NCI-H345 (cell line): ENCODE measurements at regions not wholly inside any gene's neighbourhood (a gene's known extent, or its start where the extent isn't known, plus 50 kb on each side); places are given as distances from the start of the nearest gene placed in this dataset.
A peak's percentile ranks its signal among the peaks of the same experiment; 100 is the strongest.

Source experiments
- DNase-seq: peaks from one replicate; lab custom pipeline; 2025; lab: John Stamatoyannopoulos, UW

DNA sequence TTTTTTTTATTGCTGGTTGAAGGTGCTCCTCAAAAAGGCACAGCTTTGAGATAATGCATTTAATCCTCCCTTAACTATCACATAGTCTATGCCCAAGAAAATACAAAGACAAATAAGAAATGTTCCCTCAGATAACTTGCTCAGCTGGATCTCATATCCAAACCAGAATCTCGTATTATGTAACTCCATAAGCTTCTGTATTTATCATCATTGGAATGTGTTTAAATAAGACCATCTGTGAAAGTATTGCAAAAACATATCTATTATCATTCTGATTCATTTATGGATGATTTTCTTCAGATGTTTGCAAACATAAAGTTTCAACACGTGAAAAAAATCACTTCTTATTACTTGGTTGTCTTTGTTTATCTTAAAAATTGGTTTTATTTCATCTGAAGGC lies 190.9 kb downstream of the IRS2 start:
- no peak for DNase-seq

DNA sequence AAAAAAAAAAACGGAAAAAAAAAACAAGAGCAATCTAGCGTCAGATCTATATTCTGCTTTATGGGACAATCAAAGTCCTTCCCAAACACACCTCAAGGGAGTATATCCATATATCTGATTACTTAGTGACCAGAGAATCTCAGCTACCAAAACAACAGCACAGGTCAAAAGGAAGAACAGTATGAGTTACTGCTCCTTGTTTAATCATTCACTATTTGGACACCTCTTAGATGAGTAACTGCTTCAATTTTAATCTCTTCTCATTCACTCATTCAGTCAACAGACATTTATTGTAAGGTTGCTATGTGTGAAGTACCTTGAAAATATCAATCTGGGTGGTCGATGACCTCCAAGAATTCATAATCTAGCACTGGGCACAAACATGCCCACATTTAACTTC lies 193.2 kb downstream of the IRS2 start:
- DNase-seq, result no peak

DNA sequence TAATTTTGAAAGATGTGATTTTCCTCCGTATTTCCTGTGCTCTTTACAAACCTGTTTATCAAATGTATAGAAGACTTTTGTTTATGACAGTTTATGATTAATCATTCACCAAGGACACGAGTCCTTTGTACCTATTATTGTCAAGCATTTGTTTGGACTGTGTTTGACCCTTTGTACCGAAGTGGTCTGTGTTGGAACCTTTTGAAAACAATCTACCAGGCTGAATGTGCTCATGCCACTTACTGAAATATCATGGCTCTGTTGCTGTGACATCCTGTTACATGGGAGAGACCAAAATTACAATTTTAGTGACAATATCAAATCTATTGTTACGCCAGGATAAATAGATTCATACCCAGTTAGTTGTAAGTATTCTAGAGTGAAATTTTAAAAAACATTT lies 193.6 kb downstream of the IRS2 start:
- no peak for DNase-seq

DNA sequence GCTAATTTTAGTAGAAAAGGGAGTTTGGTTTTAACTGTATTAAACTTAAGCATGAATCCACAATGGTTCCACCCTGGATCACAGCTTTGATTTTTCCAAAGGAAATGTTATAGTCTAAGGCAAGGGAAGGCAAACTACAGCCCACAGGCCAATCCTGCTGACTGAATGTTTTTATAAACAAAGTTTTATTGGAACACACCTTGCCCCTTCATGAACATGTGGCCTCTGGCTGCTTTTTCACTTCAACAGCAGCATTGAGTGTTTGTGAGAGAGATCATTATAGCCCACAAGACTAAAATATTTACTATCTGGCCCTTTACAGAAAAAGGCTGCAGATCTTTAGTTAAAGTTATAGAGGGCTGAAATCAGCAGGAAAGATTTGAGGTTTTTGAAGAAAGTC lies 198.7 kb downstream of the IRS2 start:
- DNase-seq, result no peak

DNA sequence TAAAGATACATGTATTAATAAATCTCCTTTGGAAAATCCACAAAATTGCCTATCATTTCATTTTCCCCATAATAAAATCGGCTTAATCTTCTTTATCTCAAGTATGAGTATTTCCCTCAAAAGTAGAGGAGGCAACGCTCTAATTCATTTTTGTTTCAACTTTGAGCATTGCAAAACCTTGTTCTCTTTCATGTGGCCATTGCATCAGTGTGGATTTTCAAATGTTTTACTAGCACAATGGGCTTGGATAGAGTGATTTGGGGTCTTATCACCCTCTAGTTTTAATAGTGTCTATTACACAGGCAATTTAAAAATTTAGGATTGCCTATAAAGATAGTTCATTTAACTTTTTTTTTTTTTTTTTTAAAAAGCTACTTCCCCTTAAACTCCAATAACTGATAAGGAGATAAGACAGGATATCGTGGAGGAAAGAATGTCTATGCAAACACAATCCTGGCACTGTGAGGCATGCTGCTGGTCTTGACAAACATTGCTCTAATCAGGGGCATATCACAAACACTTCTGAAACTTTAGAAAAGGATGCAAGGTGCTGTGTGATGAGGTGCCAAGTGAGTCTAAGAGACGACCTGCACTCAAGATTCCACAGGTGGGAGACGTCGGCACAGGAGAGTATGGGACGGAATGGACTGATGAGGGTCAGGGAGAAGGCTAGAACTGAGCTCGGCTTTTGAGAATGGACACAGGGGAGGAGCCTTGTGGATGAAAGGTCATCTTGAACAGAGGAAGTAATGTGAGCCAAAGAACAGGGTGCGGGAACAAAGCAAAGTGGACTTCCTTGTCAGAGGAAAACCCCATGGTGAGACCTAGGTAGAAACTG lies 199.7 kb downstream of the IRS2 start:
- DNase-seq, result no peak

DNA sequence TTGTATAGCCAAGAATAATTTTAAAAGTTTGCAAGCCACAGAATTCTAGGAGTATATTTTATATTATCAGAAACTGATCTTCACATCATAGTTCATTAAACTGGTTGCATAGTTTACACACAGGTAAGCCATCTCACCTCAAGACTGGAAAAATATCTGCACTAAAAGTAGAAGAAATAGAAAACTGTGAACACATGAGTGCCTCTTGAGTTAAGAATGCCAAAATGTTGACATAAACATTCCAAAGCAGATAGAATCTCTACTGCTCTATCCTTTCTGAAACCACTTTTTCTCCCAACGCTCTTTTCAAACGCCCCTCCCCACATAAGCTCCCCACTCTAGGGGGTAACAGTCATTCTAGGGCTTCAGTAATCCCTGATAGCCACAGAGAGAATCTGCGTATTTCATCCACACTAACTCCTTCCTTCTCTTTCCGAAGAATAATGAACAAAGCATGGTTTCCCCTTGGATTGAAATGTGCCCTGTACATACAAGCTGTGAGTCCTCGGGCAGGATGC lies 201.5 kb downstream of the IRS2 start:
- DNase-seq, result no peak

DNA sequence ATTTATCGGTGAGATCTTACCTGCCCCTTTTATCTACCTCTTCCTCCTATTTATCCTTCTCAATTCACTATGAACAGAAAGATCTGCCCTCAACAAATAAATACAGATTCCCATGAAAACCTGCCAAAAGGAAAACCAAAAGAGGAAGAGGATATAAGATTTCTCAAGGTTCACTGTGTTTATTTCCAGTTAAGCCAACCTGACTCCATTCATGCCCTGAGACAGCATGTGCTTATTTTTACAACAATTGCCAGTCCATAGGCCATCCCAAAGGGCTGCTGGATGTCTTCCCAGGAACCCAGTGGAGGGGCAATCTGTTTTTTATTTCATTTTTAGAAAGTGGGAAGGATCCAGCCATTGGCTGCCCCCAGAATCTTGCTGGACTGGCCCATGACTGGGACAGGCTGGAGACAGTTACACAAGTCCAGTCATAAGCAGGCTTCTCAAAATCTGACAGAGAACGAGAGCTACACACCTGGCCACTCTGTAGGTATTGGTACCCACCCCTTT lies 209.1 kb downstream of the IRS2 start:
- DNase-seq, result no peak

DNA sequence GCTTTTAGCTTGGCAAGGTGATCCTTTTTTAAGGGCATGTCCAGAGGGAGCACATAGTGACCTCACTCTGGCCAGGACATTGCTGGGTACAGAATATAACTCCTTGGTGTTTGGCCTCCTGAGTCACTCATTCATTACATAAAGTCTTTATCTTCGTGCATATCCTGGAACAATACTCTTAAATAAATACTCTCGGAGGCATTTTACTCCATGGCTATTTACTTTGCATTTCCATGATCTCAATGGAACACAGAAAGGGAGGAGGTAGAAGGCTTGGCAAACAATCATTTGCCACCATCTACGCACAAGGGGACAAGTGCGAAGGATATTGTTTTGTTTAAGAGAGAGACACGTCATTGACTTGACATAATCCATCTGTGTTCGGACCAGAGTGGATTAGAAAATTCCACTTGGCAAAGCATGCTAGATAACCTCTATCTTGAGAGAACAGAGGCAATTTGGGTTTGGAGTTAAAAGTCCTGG lies 210.0 kb downstream of the IRS2 start:
- DNase-seq, result peak; percentile 57

DNA sequence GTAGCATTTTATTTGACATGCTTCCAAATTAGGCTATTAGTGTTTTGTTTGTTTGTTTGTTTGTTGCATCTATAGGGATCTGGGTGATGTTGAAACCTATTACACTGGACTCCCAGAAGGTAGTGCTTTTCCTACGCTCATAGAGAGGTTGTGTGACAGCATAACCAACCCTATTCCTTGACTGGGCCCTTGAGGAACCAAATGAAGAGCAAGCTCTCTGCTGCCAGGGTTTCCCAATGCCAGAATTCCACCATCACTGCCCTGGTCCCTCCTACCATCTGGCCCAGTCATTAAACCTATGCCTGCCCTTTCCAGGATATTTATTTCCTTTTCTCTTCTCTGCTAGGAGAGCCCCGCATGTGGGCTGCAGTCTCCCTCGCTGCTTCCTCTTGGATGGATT lies 210.6 kb downstream of the IRS2 start:
- DNase-seq, result no peak

DNA sequence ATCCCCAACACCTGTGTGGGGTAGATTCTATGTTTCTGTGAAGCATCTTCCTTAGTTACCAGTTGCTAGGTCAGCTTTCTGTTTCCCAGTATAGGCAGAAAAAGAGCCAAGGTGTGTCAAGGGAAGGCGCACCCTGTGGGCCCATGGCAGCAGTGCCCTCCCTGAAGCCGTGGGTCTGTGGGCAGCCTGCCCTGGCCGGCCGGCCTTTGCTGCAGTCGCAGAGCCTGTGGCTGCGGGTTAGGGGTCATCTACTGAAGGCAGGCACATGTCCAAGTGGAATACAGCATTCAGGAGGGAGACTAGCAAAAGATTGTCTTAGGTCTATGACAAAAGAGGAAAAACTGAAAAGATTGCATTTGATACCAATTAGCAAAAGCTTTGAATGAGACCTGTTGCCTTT lies 214.0 kb downstream of the IRS2 start:
- DNase-seq, result no peak

DNA sequence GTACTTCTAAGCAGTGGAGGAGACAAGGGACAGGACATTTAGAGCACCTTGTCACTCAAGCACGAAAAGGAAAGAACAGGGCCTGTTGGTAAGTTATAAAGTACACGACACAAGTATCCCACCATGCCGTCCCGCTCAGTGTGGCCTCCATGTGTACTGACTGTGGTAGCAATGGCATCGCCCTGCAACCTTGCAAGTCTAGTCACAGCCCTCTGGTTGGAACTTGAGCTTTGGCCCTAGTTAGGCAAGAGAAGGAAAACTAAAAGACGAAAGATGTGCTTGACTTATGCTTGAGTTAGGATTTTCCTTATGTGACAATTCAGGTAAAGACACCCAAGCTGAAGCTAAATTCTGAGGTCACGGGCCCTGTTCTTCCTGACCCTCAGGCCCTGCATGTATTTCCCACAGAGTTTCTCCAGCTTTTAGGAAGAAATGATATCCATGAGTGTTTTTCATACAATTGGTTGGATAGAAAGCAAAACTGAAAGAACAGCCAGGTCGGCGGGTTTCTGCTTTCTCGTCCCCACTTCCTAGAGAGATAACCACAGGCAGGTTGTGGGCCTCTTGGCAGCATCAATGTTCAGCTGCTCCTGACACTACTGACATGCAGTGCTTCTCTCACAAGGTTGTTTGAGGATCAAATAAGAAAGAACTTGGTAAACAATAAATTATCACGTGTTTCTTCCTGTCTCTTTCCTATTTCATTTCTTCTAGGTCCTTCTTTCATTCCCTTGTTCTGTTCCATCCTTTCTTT lies 216.2 kb downstream of the IRS2 start:
- DNase-seq, result no peak

DNA sequence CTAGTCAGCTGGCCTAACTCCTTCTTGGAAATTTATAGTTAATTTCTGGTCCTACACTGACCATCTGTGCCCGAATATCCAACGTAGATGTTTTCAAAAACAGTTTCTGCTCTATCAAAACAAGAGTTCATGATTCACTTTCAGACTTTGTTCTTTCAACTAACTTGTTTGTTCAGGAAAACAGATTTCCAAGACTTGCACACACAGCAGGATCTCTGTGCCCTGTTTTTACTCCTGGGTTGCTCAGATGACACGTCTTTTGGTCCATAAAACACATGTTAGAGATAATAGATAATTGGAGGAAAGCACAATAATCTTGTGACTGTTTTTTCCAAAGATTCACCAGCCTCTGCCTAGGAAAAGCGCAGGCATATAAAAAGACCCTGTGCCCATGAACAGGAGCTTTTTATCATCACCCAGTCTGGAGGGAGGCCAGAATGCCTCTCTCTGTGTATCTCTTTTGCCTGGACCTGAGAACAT lies 218.0 kb downstream of the IRS2 start:
- DNase-seq, result no peak

DNA sequence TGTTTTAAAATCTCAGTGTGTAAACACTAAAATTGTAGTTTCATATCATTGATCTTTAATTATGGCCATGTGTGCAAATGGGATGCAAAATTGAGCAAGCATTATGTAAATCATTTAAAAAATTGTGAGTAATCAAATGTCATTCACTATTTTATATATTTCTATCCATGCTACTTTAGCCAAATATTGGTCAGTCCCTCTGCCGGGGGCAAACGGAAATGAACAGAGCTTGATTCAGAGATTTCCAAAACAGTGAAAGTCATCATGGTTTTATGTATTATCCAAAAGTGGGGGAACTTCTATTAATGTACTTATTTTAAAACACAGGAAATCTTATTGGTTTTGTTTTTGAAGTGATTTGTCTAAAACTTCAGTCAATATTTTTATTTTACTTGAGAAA lies 219.1 kb downstream of the IRS2 start:
- no peak for DNase-seq

DNA sequence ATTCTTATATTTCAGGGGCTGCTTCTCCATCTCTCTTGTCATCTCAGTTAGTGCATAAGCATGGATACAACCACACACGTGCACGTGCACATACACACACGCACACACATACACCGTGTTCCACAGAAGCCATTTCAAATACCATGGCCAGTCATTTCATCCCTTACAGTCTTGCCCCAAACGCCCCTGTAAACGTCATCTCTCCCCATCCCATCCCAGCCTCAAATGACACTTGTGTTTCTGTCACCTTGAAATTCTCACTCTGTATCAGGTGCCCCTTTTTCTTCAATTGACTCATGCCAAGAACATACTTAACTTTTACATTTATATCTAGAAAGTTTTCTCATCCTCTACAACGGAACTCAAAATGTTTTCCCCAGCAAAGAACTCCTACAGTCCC lies 220.5 kb downstream of the IRS2 start:
- DNase-seq, result no peak

DNA sequence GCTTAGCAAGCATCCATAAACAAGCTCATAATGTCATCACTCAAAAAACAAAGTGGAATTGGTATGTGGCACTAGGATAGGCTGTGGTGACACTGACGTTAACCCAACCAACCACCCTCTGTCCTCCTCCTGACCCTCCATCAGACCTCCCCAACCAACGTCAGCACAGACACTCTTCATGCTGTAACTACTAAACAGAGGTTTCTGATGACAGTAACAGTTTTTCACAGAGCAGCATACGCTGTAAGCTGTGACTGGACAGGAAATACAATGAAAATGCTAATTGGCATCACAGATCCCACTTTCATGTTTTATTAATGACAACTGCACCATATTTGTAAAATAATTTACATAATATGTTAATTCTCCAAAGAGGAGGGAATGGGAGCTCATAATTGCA lies 238.0 kb downstream of the IRS2 start:
- DNase-seq, result no peak

DNA sequence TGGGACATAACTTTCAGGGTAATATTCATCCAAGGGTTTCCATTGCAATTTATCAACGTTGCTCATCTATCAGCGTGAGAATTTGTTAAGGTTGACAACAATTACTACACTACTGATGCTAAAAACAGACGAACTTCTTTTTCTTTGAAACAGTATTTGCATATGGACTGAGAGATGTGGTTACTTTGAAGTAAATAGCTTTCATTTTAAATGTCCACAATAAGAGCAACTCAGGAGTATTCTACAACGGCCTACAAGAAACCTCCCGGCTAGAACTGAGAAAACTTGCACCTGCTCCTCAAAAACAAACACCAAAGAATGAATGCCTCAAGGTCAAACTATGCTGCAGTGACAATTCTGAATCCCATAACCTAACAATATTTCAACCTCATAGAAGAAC lies 238.4 kb downstream of the IRS2 start:
- DNase-seq, result no peak

DNA sequence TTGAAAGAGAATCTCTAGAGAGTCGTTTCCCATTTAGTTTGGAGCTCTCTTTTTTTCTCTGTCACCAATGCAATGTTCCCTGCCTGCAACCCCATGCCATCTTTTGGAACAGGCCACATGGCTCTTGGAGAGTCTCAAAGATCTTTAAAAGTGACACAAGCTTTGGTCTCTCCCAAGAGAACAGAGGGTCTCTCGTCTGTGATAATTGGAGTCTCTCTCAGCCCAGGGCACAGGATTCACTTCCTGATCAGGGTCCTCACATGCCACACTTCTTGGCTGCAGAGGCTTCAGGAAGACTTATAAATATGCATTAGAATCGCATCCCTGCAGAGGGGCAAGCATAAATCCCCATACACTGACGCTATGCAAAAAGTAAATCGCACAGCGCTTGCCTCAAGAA lies 240.5 kb downstream of the IRS2 start:
- DNase-seq, result no peak

DNA sequence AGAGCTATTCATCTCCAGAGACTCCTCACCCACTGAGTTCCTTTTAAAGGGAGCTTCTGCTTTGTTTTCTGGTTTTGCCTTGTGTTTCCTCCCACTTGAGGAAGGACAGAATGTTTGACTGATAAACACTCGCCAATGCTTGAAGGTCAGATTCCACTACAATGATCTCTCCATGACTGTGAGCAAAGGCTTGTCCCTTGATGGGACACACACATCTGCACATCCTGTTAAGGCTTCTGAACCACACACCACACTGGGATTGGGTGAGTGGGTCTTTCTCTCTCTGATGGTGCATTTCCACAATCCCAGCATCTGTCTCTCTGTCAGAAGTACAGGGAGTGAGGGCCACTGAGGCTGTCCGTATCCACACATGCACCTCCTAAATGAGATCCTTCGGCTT lies 245.3 kb downstream of the IRS2 start:
- no peak for DNase-seq

DNA sequence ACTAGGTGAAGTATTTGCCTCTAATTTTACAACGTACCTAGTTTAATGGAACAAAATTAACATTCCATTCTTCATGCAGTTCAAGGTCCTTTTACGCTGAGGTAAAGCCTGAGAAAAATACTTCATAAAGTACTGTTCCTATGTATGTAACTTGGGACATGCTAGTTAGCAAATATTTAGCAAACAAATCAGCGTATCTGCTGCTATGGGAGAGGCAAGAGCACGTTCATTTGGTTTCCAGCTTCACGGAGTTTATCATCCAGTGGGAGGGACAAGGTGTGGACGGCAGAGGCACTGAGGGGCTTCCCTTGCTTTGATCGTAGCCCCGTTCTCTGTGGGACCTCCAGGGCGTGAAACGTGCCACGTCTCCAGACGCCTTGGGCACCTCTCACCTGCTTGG lies 248.8 kb downstream of the IRS2 start:
- DNase-seq, result no peak

DNA sequence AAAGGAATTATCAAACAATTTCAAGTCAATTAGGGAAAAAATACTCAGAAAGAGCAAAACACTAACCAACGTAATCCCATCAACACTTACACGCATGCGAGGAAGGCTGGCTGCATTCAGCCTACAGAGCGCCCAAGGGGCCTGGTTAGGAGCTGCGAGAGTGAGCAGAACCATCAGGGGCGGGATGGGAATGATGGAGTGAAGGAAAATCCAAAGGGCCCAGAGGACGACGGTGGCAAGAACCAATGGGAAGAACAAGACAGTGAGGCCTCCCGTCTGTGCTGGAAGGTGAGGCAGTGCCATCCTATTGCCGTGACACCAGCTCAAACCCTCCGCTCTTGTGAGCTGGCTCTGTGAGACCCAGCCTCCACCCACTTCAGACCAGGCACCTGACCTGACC lies 253.0 kb downstream of the IRS2 start:
- DNase-seq, result no peak

DNA sequence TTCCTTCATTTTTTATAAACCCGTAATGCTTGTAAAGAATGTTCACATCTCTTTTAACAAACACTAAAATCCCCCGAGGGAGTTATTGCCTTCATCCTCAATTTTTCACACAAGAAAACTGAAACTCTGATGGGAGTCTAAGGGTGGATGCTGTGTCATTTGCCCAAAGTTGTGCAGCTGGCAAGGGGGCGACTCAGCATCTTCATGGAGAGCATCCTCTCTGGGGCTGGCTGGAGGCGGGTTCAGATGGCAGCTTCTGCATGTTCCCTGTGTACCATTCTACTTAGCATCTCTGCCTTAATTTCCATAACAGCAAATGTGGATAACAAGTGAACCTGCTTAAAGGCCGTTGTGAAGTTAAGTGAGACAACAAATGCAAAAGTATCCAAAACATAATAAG lies 256.4 kb downstream of the IRS2 start:
- DNase-seq, result no peak

DNA sequence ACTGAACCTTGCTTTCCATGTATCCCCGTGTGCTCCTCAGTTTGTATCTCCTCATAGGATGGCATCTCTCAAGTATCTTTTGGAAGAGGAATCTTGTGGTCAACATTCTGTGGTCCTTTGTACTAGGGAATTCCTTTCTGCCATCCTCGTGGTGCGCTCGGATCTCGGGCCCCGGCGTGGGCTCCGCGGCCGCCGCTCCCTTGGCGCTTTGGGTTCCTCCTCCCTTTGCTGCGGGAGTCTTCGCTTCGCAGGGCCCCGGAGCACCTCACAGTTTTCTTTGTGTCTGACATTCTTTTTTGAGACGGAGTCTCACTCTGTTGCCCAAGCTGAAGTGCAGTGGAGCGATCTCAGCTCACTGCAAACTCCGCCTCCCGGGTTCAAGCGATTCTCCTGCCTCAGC lies 264.7 kb downstream of the IRS2 start:
- DNase-seq, result no peak

DNA sequence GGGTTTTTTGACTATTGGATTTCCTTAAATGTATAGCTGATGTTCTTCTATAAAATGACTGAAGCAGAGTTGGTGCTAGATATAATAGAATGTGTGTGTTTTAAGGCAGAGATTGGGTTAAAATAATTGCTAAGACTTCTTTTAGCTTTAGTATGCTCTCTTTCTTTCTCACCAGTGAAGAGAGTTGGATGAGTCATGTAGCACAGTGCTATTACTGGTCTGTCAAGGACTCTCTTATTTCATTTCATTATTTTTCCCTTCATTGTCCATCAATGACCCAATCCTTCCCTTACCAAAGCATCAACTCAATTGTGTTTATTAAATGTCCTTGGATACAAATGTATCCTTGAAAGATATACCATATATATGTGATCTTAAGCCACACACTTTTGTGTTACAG lies 268.9 kb downstream of the IRS2 start:
- no peak for DNase-seq
